ENCODE measurements at regions not wholly inside any gene's neighbourhood (a gene's known extent, or its start where the extent isn't known, plus 50 kb on each side); places are given as distances from the start of the nearest gene placed in this dataset.

DNA sequence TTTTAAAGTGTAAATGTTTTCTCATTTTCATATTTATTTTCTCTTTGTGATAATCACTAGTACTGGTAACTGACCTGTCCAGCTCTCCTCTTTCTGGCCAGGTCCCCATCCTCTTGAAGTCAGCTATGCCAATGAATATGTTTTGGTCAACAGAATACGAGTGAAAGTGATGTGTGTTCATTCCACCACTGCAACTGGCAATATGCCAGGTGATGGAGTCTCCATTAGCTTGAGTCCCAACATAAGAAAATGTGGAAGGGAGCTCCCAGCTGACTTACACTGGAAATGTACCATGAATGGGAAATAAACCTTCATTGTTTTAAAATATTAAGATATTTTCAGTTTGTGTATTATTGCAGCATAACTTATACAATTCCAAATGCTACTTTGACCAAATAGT, 75.8 kb downstream of the CCDC34 start:
- H3K27ac ChIP-seq = no peak overlapping the region
- intact Hi-C loops (cut with DNase I) = no loop called here
- H3K4me3 ChIP-seq = no peak overlapping the region
- TF ChIP-seq, protein P1, sequence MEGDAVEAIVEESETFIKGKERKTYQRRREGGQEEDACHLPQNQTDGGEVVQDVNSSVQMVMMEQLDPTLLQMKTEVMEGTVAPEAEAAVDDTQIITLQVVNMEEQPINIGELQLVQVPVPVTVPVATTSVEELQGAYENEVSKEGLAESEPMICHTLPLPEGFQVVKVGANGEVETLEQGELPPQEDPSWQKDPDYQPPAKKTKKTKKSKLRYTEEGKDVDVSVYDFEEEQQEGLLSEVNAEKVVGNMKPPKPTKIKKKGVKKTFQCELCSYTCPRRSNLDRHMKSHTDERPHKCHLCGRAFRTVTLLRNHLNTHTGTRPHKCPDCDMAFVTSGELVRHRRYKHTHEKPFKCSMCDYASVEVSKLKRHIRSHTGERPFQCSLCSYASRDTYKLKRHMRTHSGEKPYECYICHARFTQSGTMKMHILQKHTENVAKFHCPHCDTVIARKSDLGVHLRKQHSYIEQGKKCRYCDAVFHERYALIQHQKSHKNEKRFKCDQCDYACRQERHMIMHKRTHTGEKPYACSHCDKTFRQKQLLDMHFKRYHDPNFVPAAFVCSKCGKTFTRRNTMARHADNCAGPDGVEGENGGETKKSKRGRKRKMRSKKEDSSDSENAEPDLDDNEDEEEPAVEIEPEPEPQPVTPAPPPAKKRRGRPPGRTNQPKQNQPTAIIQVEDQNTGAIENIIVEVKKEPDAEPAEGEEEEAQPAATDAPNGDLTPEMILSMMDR (IDR thresholded peaks at IDR 0.05) = no peak
- TF ChIP-seq POLR2A (IDR thresholded peaks at IDR 0.05) = no peak
- H3K36me3 ChIP-seq = no peaks in the 10 kb centered on the region
- H3K27me3 ChIP-seq = no peaks in the 10 kb centered on the region
- 33% methylated on average over 1 of the region's 1 CpG for WGBS (ENCODE audit: insufficient coverage, low coverage, low lambda C conversion rate, missing lambda C conversion rate)
- no peaks in the 10 kb centered on the region for H3K9me3 ChIP-seq
- no peak for DNase-seq
- peaks cover 0 to 13% (median 0%) of the 10 kb centered on the region in 4 donors for H3K4me1 ChIP-seq
- ATAC-seq = no peak

DNA sequence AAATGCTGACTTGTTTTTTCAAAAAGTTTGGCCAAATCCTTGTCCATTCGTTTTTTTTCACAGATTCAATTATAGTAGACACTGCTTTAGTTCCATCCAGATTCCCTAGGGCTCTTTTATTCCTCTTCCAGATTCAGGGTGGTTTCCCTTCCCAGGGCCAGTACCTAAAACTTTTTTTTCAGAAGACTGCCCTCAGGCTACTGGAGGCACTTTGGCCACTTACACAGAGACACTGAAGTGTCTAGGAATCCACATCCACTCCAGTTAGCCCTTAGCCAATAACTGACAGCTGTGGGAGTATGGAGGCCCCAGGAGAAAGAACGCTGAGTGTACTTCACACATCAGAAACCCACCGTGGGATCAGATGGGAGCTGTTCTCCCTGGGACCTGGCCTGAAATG, 77.3 kb downstream of the CCDC34 start:
- H3K36me3 ChIP-seq = no peaks in the 10 kb centered on the region
- WGBS (ENCODE audit: insufficient coverage, low coverage, low lambda C conversion rate, missing lambda C conversion rate) = 56% methylated on average over 1 of the region's 3 CpGs
- no peak overlapping the region for H3K27ac ChIP-seq
- intact Hi-C loops (cut with DNase I) = no loop called here
- H3K4me3 ChIP-seq = no peak overlapping the region
- H3K27me3 ChIP-seq = no peaks in the 10 kb centered on the region
- TF ChIP-seq, protein P1 (IDR thresholded peaks at IDR 0.05) = no peak
- no peak for TF ChIP-seq POLR2A (IDR thresholded peaks at IDR 0.05)
- ATAC-seq (no peak), DNase-seq (no peak)
- no peaks in the 10 kb centered on the region for H3K9me3 ChIP-seq
- H3K4me1 ChIP-seq = peaks cover 0 to 10% (median 0%) of the 10 kb centered on the region in 4 donors

DNA sequence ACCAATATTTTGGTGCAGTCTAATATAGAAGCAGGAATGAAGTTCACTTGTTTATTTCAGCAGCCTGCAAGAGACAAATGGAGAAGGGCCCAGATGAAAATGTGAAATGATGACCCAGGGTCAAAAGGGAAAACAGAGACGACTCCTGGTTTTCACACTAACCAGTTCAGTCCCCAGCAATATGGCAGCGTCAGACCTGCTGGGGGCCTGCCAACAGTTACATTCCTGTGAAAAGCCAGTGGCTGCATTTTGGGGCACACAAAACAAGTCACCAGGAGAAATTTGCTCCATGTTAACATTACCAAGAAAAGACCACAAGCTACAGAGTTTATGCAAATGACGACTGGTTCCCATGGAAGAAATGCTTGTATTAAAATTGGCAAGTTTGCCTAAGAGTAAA, 80.2 kb downstream of the CCDC34 start:
- DNase-seq = peak in 1 of 3 donors; percentile 48
- no peaks in the 10 kb centered on the region for H3K36me3 ChIP-seq
- H3K9me3 ChIP-seq = no peaks in the 10 kb centered on the region
- intact Hi-C loops (cut with DNase I) = no loop called here
- peak overlapping the region; percentile 20 to 68 (median 58) for H3K27ac ChIP-seq
- no peaks in the 10 kb centered on the region for H3K27me3 ChIP-seq
- H3K4me3 ChIP-seq = no peak overlapping the region
- H3K4me1 ChIP-seq = peaks cover 0 to 10% (median 0%) of the 10 kb centered on the region in 4 donors
- WGBS (ENCODE audit: insufficient coverage, low coverage, low lambda C conversion rate, missing lambda C conversion rate) = 32% methylated on average over 3 of the region's 3 CpGs
- ATAC-seq = peak in 2 of 4 donors; percentile 14 to 36
- TF ChIP-seq, protein P1 (IDR thresholded peaks at IDR 0.05) = no peak
- TF ChIP-seq POLR2A (IDR thresholded peaks at IDR 0.05) = no peak

DNA sequence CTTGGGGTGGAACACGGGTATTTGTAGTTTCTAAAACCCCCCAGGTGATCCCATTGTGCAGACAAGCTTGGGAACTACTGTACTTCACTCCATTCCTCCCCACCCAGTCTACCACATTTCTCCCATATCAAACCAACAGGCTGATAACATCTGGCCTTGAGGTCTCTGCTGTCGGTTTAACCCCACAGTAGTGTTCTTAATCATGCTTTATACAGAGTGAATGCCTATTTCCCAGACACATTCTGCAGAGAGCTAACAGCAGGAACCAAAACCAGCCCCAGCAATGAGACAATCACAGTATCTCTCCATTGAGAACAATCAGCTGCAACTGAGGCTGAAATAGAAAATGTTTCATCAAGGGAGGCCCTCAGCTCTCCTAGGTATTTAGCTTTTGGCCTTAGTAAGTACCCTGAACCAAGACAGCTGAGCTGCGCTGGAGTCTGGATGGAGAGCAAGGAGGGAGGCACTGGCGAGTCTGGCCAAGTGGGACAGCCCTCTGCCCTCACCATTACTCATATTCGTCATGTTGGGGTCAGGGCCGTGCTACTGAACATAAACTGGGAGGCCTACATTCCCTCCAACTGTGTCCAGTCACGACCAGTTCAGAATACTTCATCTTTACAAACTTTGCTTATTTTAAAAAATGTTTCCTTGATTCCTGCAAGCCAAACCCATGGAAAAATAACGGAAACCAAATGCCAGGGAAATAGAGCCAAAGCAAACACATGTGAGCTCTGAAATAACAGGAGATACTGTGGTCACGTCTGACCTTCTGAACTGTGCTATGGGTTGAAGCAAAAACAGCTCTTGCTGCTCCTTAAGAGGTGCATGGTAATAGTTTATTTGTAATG, 81.0 kb downstream of the CCDC34 start:
- H3K27me3 ChIP-seq = no peaks in the 10 kb centered on the region
- intact Hi-C loops (cut with DNase I) = no loop called here
- H3K4me1 ChIP-seq = peaks cover 0 to 10% (median 0%) of the 10 kb centered on the region in 4 donors
- peak; percentile 56 to 67 (median 64) for DNase-seq
- peak; percentile 94 to 98 (median 94) for ATAC-seq
- H3K36me3 ChIP-seq = no peaks in the 10 kb centered on the region
- TF ChIP-seq, protein P1 (IDR thresholded peaks at IDR 0.05) = no peak
- TF ChIP-seq POLR2A (IDR thresholded peaks at IDR 0.05) = no peak
- peak overlapping the region; percentile 20 to 68 (median 58) for H3K27ac ChIP-seq
- no peaks in the 10 kb centered on the region for H3K9me3 ChIP-seq
- WGBS (ENCODE audit: insufficient coverage, low coverage, low lambda C conversion rate, missing lambda C conversion rate) = 28% methylated on average over 8 of the region's 9 CpGs
- H3K4me3 ChIP-seq = no peak overlapping the region
